Skin of body (tissue), 1 donor: ENCODE measurements at regions not wholly inside any gene's neighbourhood (a gene's known extent, or its start where the extent isn't known, plus 50 kb on each side); places are given as distances from the start of the nearest gene placed in this dataset.
"Not testable (repeated sequence)": the region's sequence is repeated elsewhere in the genome, so short reads cannot be mapped to it uniquely, and the experiment has no call there.

Experiments
- DNase-seq: peaks from one replicate; lab custom pipeline; 2025; lab: John Stamatoyannopoulos, UW

DNA sequence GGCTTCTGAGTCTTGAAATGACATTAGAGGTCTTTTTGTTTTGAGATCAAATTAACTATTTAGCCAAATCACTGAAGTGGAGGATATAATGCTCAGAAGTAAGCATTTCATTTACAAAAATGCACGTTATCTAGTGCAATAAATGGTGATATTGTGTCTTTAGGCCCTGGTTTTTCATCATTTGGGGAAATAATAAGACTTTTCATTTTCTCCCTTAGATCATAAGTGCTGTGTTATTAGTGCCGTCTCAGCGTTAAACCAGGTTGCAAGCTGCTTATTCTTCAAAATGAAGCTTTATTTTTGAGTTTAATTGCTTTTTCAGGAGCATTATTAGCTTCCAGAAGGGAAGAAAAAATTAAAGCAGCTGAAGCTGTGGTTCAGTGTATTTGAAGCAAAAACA is 1416.8 kb upstream of the GOT2 start:
- no peak for DNase-seq

GRCh38 chr16:60143348-60143705 is 1409.2 kb upstream of the GOT2 start:
- no peak for DNase-seq

- no peak for DNase-seq
Measured at GRCh38 chr16:60142619-60143347, 1408.7 kb upstream of the GOT2 start.

DNA sequence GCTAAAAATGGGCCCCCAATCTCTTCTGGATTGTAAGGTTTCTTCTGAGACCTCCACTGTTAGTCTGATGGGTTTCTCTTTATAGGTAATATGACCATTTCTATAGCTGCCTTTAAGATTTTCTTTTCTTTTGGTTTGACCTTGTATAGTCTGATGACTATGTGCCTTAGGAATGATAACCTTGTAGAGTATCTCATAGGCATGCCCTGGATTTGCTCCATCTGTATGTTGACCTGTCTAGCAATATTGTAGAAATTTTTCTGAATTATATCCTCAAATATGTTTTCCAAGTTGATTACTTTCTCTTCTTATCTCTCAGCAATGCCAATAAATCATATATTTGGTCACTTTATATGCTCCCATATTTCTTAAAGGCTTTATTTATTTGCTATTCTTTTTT is 1403.8 kb upstream of the GOT2 start:
- DNase-seq, result no peak

DNA sequence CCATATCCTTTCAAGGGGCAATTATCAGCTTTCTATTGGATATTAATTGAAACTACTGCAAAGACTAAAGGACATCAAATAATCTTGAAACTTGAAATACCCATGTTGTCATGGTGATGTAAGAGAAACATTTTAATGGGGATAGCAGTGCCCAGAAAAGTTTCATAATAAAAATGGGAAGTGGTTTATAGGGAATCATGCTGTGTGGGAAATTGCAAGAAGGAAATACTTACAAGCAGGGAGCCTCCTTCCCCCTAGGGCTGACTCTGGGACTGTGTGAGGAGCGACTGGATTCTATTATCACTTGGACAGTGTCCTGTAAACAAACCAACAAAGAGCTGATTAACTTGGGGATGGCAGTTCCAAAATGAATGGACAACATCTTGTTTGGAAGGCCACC is 1393.1 kb upstream of the GOT2 start:
- peak; percentile 14 for DNase-seq

- not testable (repeated sequence) for DNase-seq
Measured at GRCh38 chr16:60126115-60126514, 1392.0 kb upstream of the GOT2 start.

DNA sequence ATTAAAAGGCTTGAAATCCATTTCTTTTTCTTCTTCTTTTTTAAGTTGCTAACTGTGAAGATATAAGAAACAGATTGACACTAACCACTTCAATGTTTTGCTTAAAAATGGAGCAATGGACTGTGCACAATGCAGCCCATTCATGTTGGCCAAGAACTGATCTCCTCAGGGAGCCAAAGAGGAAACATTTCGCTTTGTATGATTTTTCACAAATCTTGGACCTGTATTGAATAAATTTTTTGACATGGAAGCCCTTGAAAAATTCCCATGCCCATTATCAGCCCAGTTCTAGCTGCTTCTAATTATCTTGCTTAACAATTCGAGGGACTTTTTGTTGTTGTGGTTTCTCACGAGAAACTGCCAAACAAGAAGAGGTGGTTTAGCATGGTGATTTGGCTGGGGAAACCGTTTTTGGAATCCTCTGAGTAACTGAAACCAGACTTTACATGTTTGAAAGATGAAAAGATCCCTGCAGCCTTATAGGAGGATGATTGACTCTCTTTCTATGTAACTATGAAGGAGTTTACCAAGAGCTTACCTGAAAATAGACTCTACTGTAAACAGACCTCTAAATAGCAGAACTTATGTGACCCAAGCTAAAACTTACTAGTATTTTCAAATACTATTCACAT is 1389.4 kb upstream of the GOT2 start:
- DNase-seq, result peak; percentile 20

- no peak for DNase-seq
Measured at GRCh38 chr16:60120586-60120985, 1386.5 kb upstream of the GOT2 start.

- no peak for DNase-seq
Measured at GRCh38 chr16:60110531-60110930, 1376.4 kb upstream of the GOT2 start.

GRCh38 chr16:60107871-60108270 is 1373.8 kb upstream of the GOT2 start:
- no peak for DNase-seq

DNA sequence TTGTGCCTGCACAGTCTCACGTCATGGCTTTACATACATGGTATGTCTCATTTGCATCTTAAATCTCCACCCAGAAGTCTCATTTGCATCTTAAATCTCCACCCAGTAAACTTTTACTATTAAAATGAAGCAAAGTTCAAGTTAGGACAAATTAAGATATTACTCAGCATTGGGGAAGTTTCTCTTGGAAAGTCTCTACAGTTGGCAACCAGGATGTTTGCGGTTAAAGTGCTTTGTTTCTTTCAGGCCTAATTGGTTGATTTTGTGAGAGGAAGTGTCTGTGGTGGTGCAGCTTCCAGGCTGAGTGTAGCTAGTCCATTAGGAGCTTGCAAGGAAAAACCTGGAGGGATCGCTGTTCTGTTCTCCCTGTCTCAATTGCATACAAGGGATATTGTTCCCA is 1373.3 kb upstream of the GOT2 start:
- DNase-seq, result no peak

GRCh38 chr16:60100371-60100770 is 1366.3 kb upstream of the GOT2 start:
- DNase-seq, result no peak

GRCh38 chr16:60091529-60091928 is 1357.4 kb upstream of the GOT2 start:
- DNase-seq, result no peak

- DNase-seq, result no peak
Measured at GRCh38 chr16:60091071-60091470, 1357.0 kb upstream of the GOT2 start.

DNA sequence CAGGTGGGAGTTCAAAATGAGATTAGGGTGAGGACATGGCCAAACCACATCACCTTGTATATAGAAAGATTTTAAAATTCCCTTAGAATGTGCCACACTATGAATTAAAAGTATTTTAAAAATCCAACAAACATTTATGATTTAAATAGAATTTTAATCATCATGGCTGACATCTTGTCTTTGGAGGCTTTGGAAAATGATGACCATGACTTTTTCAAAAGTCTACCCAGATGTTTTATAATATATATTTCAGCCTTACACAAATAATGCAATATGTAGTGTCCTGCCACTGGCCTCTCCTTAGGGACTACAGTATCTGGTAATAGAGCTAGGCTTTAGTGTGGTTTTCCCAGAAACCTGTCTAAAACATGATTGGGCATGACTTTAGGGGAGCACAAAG is 1353.4 kb upstream of the GOT2 start:
- DNase-seq, result no peak

GRCh38 chr16:60078819-60079218 is 1344.7 kb upstream of the GOT2 start:
- DNase-seq, result not testable (repeated sequence)

DNA sequence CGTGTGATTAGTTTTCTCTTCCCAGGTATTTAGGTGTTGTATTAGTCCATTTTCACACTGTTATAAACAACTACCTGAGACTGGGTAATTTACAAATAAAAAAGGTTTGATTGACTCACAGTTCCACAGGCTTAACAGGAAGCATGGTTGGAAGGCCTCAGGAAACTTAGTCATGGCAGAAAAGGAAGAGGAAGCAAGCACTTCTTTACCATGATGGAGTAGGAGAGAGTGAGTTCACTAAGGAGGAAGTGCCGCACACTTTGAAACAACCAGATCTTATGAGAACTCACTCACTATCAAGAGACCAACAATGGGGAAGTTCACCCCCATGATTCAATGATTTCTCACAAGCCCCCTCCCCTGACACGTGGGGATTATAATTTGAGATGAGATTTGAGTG is 1343.7 kb upstream of the GOT2 start:
- no peak for DNase-seq

DNA sequence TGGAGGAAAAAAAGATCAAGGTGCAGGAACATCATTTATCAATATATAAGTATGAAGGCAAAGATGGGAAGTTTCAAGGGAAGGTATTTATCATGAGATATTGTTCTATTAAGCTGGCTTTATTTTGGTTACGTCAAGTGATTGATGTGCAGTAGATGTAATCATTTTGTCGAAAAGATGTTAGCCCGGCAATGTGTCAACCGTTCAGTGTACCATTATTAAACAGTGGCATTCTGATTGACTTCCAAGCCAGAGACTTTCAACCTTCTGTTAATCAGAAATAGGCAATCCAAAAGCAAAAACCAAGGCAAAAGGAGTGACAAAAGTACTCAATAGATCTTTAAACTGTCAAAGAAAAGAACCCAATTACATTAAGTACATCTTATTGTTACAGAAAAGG is 1340.3 kb upstream of the GOT2 start:
- DNase-seq, result no peak

DNA sequence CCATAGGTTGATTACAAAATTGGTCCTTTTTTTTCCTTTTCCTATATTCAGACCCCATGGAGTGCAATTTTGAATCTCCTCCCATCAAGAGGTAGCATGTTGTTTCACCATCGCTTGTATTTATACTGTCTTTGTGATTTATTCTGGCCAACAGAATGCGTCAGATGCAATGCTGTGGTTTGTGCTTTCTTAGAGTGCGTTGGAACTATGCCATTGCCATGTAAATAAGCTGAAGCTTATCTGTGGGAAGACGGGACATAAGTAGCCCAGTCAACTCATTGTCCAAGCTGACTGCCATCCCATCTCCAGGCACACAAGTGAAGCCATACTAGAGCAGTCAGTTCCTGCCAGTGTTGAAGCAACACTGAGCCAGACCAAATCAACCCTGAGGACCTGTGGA is 1339.3 kb upstream of the GOT2 start:
- DNase-seq, result no peak

GRCh38 chr16:60064026-60064425 is 1329.9 kb upstream of the GOT2 start:
- DNase-seq, result no peak

DNA sequence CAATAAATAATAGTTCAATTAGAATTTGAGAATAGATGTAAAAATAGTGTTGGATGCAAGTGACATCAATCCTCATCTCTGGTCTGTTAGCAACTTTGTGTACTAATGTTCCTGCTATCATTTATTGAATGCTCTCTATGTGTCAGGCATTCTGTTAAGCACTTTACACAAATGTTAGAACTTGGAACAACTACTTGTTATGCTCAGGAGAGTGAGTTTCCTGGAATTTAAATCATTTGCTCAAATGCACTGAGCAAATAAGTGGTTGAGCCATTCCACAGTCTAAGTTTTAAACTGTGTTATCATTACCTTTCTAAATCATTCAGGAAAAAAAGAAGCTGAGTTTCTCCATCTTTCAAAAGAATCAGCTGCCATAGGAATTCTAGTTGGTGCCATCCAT is 1327.3 kb upstream of the GOT2 start:
- DNase-seq, result peak; percentile 1

DNA sequence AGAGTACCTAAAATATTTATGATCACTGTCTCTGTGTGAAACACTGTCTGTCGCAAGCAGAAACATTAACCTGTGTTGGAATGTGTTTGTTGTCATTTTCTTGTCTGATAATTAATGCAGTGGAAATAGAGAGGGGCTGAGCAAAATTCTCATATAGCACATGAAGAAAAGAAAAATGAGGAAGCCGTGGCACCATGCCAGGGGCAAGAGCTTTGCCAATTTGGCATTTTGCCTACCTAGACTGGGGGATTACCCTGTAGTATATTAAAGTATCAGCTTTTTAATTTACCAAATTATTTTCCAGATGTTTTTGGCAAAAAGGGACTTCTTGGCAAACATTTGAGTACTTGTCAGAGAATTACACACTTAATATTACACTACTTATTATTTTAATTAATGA is 1326.6 kb upstream of the GOT2 start:
- peak; percentile 10 for DNase-seq

DNA sequence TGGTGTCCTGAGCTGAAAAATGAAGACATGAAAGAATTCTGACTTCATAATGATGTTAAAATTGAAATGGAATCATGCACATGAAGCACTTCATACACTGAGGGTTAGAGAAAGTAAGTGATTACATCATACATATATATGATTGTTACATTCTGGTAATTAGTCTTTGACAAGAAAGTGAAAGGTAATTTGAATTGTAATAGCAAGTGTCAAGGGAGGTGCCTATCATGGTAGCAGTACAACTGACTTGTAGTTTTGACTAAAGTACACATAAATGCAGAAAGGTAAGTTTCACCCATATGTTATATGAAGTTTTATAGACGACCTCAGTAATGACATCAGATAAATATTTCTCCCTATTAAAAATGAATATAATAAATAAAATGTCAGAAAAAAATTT is 1325.0 kb upstream of the GOT2 start:
- DNase-seq, result no peak

DNA sequence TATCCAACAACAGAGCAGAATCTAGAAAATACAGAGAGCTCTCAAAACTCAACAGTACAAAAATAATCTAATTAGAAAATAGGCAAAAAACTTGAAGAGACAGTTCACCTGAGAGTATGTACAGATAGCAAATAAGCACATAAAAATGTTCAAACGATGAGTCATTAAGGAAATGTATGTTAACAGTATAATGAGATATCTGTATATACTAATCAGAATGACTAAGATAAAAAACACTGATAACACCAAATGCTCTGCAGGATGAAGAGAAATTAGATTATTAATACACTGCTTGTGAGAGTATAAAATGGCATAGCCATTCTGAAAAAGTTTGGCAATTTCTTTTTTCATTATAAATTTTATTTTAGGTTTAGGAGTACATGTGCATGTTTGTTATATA is 1307.6 kb upstream of the GOT2 start:
- DNase-seq, result no peak
